ENCODE measurements at regions not wholly inside any gene's neighbourhood (a gene's known extent, or its start where the extent isn't known, plus 50 kb on each side); places are given as distances from the start of the nearest gene placed in this dataset.

DNA sequence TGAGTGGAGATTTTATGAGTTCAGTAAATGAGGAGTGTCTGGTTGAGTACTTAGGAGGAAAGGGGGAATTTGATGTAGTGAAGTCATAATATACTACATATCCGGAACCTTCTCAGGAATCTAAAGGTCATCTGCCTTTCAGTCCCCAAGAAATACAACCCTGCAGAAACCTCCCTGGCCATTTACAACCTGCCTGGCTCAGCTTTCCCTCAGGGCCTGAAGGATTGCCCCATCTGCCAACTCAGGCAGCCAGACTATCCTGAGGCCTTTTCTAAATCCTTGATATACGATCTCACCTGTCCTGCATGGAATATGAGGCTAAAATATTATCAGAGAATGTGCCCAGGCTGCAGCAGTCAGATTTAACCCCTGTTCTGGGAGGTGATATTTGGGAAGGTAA, 165.4 kb upstream of the SPOPL start:
- no peak for TF ChIP-seq POLR2AphosphoS5 (IDR thresholded peaks at IDR 0.05)
- TF ChIP-seq, protein P1, sequence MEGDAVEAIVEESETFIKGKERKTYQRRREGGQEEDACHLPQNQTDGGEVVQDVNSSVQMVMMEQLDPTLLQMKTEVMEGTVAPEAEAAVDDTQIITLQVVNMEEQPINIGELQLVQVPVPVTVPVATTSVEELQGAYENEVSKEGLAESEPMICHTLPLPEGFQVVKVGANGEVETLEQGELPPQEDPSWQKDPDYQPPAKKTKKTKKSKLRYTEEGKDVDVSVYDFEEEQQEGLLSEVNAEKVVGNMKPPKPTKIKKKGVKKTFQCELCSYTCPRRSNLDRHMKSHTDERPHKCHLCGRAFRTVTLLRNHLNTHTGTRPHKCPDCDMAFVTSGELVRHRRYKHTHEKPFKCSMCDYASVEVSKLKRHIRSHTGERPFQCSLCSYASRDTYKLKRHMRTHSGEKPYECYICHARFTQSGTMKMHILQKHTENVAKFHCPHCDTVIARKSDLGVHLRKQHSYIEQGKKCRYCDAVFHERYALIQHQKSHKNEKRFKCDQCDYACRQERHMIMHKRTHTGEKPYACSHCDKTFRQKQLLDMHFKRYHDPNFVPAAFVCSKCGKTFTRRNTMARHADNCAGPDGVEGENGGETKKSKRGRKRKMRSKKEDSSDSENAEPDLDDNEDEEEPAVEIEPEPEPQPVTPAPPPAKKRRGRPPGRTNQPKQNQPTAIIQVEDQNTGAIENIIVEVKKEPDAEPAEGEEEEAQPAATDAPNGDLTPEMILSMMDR (IDR thresholded peaks at IDR 0.05): no peak
- TF ChIP-seq EP300 (IDR thresholded peaks at IDR 0.05): no peak

All from gastroesophageal sphincter (tissue), 3 donors.